OCI-LY3 (cell line): ENCODE measurements at regions not wholly inside any gene's neighbourhood (a gene's known extent, or its start where the extent isn't known, plus 50 kb on each side); places are given as distances from the start of the nearest gene placed in this dataset.

Experiments
- EZH2phosphoT487 ChIP-seq: fragments of 200-600 bp; shearing (Covaris generic); IDR thresholded peaks from 2 replicates; pipeline ENCODE4 v1.6.1; 2018; ENCODE audit warnings: antibody characterized with exemption, mixed run types, low read depth
- TF ChIP-seq, protein P1 (sequence below): fragments of 200-600, 300-600 bp; sonication (generic); IDR thresholded peaks from 2 replicates; pipeline ENCODE4 v1.5.1; 2014; ENCODE audit warnings: antibody characterized with exemption, low read length, low read depth

DNA sequence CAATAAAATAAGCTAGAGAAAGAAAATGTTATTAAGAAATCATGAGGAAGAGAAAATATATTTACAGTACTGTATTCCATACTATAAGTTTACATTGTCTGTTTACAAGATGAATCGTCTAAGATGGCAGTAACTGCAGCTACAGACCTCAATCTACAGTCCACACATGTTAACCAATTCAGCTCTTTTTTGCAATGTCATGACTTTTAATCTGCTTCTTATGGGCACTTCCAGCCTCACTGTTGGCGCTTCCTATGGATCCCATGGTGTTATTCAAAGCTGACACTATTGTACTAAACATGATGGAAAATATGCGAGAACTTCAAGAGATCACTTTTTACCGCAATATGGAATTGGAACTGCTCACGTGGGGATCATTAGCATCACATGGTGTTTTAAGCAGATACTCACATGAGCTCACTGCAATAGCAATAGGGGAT lies 451.5 kb upstream of the CITED2 start:
- TF ChIP-seq, protein P1, sequence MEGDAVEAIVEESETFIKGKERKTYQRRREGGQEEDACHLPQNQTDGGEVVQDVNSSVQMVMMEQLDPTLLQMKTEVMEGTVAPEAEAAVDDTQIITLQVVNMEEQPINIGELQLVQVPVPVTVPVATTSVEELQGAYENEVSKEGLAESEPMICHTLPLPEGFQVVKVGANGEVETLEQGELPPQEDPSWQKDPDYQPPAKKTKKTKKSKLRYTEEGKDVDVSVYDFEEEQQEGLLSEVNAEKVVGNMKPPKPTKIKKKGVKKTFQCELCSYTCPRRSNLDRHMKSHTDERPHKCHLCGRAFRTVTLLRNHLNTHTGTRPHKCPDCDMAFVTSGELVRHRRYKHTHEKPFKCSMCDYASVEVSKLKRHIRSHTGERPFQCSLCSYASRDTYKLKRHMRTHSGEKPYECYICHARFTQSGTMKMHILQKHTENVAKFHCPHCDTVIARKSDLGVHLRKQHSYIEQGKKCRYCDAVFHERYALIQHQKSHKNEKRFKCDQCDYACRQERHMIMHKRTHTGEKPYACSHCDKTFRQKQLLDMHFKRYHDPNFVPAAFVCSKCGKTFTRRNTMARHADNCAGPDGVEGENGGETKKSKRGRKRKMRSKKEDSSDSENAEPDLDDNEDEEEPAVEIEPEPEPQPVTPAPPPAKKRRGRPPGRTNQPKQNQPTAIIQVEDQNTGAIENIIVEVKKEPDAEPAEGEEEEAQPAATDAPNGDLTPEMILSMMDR = no peak
- no peak for TF ChIP-seq EZH2phosphoT487
